OCI-LY7 (cell line): ENCODE measurements at regions not wholly inside any gene's neighbourhood (a gene's known extent, or its start where the extent isn't known, plus 50 kb on each side); places are given as distances from the start of the nearest gene placed in this dataset.

ENCODE experiments used
- BruUV-seq: library from RNA; stranded (reverse); fragments of 400-500 nt; replicated peaks from 2 replicates; lab custom pipeline; 2021; lab: Mats Ljungman, UMichigan
- CTCF ChIA-PET: fragments of 300-600 bp; sonication (Branson Sonifier 250); formaldehyde crosslinking; loops from one replicate; lab custom pipeline; 2022; ENCODE audit warnings: antibody characterized with exemption; ENCODE audit not compliant: unreplicated experiment; lab: Charles Lee
- POLR2A ChIA-PET: fragments of 300-600 bp; sonication (Branson Sonifier 250); formaldehyde crosslinking; loops from one replicate; lab custom pipeline; 2022; ENCODE audit warnings: antibody characterized with exemption; lab: Charles Lee
- DNase-seq: peaks from one replicate; pipeline ENCODE4 v3.0.0-alpha.2; 2015; ENCODE audit warnings: low spot score
- H2AFZ ChIP-seq: fragments of 200-600 bp; sonication (generic), shearing (Covaris generic); 2 replicates; pipeline ENCODE4 v1.6.1; 2014; ENCODE audit warnings: mild to moderate bottlenecking, antibody characterized with exemption, low read length, moderate library complexity
- H3K27ac ChIP-seq: fragments of 200-600 bp; sonication (generic); 2 replicates; pipeline ENCODE4 v1.5.1; 2014; ENCODE audit warnings: mixed run types, low read depth, mild to moderate bottlenecking, moderate library complexity, low read length, inconsistent platforms; ENCODE audit not compliant: poor library complexity, severe bottlenecking
- H3K36me3 ChIP-seq: fragments of 200-600 bp; sonication (generic); 2 replicates; pipeline ENCODE4 v1.6.1; 2014; ENCODE audit warnings: mild to moderate bottlenecking, antibody characterized with exemption, low read length, moderate library complexity, mixed read lengths; ENCODE audit not compliant: insufficient read depth
- H3K4me1 ChIP-seq: fragments of 200-600 bp; sonication (generic); 2 replicates; pipeline ENCODE4 v1.5.1; 2014; ENCODE audit warnings: mild to moderate bottlenecking, low read length; ENCODE audit not compliant: insufficient read depth, poor library complexity, severe bottlenecking
- H3K4me2 ChIP-seq: fragments of 200-600 bp; sonication (generic); 2 replicates; pipeline ENCODE4 v1.6.1; 2014; ENCODE audit warnings: mild to moderate bottlenecking, low read length
- H3K4me3 ChIP-seq: fragments of 200-600 bp; sonication (generic); 2 replicates; pipeline ENCODE4 v1.5.1; 2014; ENCODE audit warnings: mild to moderate bottlenecking, low read depth, low read length; ENCODE audit not compliant: poor library complexity, severe bottlenecking
- H3K79me2 ChIP-seq: fragments of 200-600 bp; sonication (generic); 2 replicates; pipeline ENCODE4 v1.6.1; 2016; ENCODE audit warnings: low read depth, mild to moderate bottlenecking, low read length, moderate library complexity, mixed read lengths; ENCODE audit not compliant: insufficient read depth
- H3K9me2 ChIP-seq: fragments of 200-600 bp; sonication (generic); 2 replicates; pipeline ENCODE4 v1.6.1; 2016; ENCODE audit warnings: mild to moderate bottlenecking, low read length, mixed read lengths; ENCODE audit not compliant: insufficient read depth
- H3K9me3 ChIP-seq: fragments of 200-600 bp; sonication (generic); 2 replicates; pipeline ENCODE4 v1.6.1; 2014; ENCODE audit warnings: mild to moderate bottlenecking, mixed run types, low read length, mixed read lengths
- H4K20me1 ChIP-seq: fragments of 200-600 bp; sonication (generic); 2 replicates; pipeline ENCODE4 v1.6.1; 2014; ENCODE audit warnings: mild to moderate bottlenecking, antibody characterized with exemption, low read length, moderate library complexity, mixed read lengths; ENCODE audit not compliant: insufficient read depth
- EZH2phosphoT487 ChIP-seq: fragments of 200-600 bp; sonication (generic); IDR thresholded peaks from 2 replicates; pipeline ENCODE4 v1.6.1; 2018; ENCODE audit warnings: low read depth, borderline replicate concordance, mild to moderate bottlenecking, mixed run types, antibody characterized with exemption, low read length, moderate library complexity, mixed read lengths
- intact Hi-C: fragments of 100-400 bp; cut with micrococcal nuclease; formaldehyde crosslinking; loops from one replicate; pipeline ENCODE4 v1.10.0; 2022; ENCODE audit not compliant: unreplicated experiment
- TF ChIP-seq, protein P1 (sequence below): fragments of 200-600 bp; sonication (generic); conservative IDR thresholded peaks from 2 replicates; pipeline ENCODE4 v1.5.1; 2014; ENCODE audit warnings: mild to moderate bottlenecking, antibody characterized with exemption, low read length, moderate library complexity, mixed read lengths

DNA sequence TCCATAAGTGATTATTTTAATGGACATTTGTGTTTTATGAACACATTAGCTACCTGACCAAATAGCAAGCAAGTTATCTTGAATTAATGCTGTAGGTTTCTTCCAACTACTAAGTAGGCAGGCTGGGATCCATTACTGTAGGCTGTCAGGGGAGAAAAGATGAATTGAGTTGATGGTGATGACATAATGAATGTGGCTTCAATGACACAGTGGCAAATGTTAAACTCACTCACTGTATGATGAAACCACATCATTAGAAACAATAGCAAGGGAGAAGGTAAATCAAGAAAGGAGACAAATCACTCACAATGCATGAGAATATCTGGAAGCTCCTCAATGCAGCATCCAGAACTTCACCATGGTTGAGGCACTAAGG is 529.7 kb upstream of the CITED2 start:
- H3K9me3 ChIP-seq, result no peaks in the 10 kb centered on the region
- no peak overlapping the region for H3K4me3 ChIP-seq
- ChIA-PET CTCF (no interaction called here), POLR2A (interaction anchor here (1.3 kb wide), 1 partner anchor 9 kb away, joined by 4 read pairs; no protein-coding TSS in a partner anchor)
- DNase-seq, result no peak
- H4K20me1 ChIP-seq, result no peaks in the 10 kb centered on the region
- no peak overlapping the region for H3K4me2 ChIP-seq
- no peaks in the 10 kb centered on the region for H3K36me3 ChIP-seq
- TF ChIP-seq, protein P1, sequence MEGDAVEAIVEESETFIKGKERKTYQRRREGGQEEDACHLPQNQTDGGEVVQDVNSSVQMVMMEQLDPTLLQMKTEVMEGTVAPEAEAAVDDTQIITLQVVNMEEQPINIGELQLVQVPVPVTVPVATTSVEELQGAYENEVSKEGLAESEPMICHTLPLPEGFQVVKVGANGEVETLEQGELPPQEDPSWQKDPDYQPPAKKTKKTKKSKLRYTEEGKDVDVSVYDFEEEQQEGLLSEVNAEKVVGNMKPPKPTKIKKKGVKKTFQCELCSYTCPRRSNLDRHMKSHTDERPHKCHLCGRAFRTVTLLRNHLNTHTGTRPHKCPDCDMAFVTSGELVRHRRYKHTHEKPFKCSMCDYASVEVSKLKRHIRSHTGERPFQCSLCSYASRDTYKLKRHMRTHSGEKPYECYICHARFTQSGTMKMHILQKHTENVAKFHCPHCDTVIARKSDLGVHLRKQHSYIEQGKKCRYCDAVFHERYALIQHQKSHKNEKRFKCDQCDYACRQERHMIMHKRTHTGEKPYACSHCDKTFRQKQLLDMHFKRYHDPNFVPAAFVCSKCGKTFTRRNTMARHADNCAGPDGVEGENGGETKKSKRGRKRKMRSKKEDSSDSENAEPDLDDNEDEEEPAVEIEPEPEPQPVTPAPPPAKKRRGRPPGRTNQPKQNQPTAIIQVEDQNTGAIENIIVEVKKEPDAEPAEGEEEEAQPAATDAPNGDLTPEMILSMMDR, result no peak
- no peak for TF ChIP-seq EZH2phosphoT487
- intact Hi-C loops, result no loop called here
- no peak overlapping the region for H3K27ac ChIP-seq
- H3K79me2 ChIP-seq, result no peaks in the 10 kb centered on the region
- no peaks in the 10 kb centered on the region for H3K4me1 ChIP-seq
- H3K9me2 ChIP-seq, result no peaks in the 10 kb centered on the region
- no TSS peak for BruUV-seq
- H2AFZ ChIP-seq, result no peak overlapping the region

DNA sequence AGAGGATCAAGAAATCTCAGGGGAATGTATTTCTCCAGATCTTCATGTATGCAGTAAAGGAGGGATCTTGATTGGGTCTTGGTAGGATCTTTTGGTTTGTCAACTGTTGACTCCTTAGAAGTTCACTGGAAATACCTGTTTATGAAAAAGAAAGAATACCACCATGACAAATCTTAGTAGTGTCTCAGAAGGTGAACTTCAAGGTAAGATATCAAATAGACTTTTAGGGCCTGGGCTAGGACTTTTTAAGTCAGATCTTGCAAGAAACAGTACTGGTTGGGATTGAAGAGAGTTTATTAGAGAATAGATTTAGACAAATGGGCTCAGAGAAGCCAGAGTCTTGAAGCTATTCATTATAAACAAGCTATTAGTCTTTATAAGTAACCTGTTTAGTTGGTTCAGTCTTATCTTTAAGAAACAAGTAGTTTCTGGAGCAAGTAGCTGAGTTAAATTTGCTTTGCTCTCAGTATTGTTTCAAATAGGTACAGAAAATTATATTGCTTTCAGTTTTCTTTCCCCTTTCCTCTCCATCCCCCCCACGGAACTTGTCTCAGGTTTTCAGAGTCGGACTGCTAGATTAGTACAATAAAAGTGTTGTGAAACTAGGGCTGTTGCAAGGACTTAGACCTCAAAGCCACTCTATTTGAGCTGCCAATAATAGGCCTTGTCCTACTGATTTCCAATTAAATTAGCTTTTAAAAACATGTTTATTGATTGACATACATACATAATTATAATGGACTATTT is 529.1 kb upstream of the CITED2 start:
- no peak for DNase-seq
- Histone ChIP-seq H3K27ac (no peak overlapping the region), H3K9me3 (no peaks in the 10 kb centered on the region), H2AFZ (no peak overlapping the region), H3K9me2 (no peaks in the 10 kb centered on the region), H3K4me2 (no peak overlapping the region), H3K4me1 (no peaks in the 10 kb centered on the region), H4K20me1 (no peaks in the 10 kb centered on the region), H3K79me2 (no peaks in the 10 kb centered on the region), H3K4me3 (no peak overlapping the region), H3K36me3 (no peaks in the 10 kb centered on the region)
- ChIA-PET CTCF (no interaction called here), POLR2A (interaction anchor here (0.7 to 1.3 kb wide), 2 partner anchors 9 to 273 kb away, joined by 3 to 4 read pairs; no protein-coding TSS in a partner anchor)
- TF ChIP-seq, protein P1, result no peak
- TF ChIP-seq EZH2phosphoT487, result no peak
- no TSS peak for BruUV-seq
- intact Hi-C loops, result no loop called here

DNA sequence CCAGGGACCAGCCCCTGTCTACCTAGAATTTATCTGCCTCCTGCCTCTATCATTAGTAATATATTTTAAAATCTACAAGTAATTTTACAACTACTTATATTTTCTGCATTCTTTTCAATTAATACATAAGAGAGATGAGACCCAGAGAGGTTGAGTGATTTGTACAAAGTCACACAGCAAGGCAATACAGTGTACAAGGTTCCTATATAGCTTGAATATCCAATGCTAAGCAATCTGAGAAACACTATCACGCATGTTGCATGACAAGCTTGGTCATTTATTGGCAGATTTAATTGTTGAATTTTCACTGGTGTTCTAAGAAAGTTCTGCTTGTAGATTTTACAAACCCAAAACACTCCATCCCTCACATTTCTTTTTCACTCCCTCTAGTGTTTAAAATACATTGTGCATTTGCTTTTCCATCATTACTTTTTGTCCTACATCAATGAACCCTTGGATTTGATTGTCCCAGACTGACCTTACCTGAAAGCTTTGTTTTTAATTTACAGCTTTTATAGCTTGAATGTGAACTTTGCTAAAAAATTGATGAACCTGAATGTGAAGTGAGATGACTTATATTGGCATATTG is 520.9 kb upstream of the CITED2 start:
- H3K79me2 ChIP-seq, result no peaks in the 10 kb centered on the region
- CTCF ChIA-PET, result no interaction called here
- H2AFZ ChIP-seq, result no peak overlapping the region
- no peaks in the 10 kb centered on the region for H3K36me3 ChIP-seq
- intact Hi-C loops, result no loop called here
- TF ChIP-seq, protein P1, result no peak
- TF ChIP-seq EZH2phosphoT487, result no peak
- H3K9me3 ChIP-seq, result no peaks in the 10 kb centered on the region
- no TSS peak for BruUV-seq
- H3K4me3 ChIP-seq, result no peak overlapping the region
- H3K9me2 ChIP-seq, result no peaks in the 10 kb centered on the region
- no peaks in the 10 kb centered on the region for H3K4me1 ChIP-seq
- DNase-seq, result no peak
- H4K20me1 ChIP-seq, result no peaks in the 10 kb centered on the region
- no peak overlapping the region for H3K4me2 ChIP-seq
- POLR2A ChIA-PET, result interaction anchor here (0.6 to 1.6 kb wide), 3 partner anchors 8 to 407 kb away, joined by 3 to 4 read pairs (median 3); no protein-coding TSS in a partner anchor
- no peak overlapping the region for H3K27ac ChIP-seq
